PC-3 (cell line): ENCODE measurements at regions not wholly inside any gene's neighbourhood (a gene's known extent, or its start where the extent isn't known, plus 50 kb on each side); places are given as distances from the start of the nearest gene placed in this dataset.

Experiments used
- CTCF ChIP-seq: fragments of 300-600 bp; sonication (generic); conservative IDR thresholded peaks from 2 replicates; pipeline ENCODE4 v1.5.1; 2017; ENCODE audit warnings: antibody characterized with exemption, low read depth, mild to moderate bottlenecking, low read length
- EZH2 ChIP-seq: fragments of 300-600 bp; sonication (generic); IDR thresholded peaks from one replicate; pipeline ENCODE4 v1.6.1; 2017; ENCODE audit warnings: antibody characterized with exemption, mild to moderate bottlenecking, low read length; ENCODE audit not compliant: unreplicated experiment
- EZH2phosphoT487 ChIP-seq: fragments of 300-600 bp; sonication (generic); IDR thresholded peaks from 2 replicates; pipeline ENCODE4 v1.6.1; 2018; ENCODE audit warnings: mild to moderate bottlenecking, antibody characterized with exemption, low read length, borderline replicate concordance

DNA sequence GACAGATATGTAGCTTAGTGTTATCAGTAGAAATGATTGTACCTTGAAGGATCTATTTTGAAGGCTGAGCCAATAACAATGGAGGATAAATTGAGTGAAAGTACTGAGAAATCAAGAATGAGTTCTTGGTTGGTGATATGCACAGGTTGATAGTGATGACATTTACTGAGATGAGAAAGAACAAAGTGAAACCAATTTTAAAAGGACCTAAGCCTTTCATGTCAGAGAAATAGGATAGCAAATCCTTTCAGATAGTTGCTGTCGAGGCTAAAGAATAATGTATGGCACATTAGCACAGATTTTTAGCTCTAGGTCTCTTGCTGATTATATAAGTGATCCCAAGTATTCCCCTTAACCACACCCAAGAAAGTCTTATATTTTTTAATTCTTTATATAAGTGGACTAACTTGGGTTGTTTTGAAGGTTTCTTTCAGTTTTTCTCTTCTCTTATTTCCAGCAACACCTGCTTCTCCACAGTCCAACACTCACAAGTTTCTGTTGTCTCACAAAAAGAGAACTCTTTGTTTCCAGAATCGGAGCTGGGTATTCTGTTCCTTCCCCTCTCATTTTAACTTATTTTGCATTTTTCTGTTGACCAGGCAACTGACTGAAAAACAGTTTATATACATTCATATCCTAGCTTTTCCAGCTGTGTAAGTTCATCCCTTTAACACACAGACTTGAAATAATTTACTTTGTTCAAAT lies 286.9 kb upstream of the ATP10B start:
- TF ChIP-seq CTCF (no peak), EZH2 (no peak), EZH2phosphoT487 (no peak)
